Panc1 (cell line): ENCODE measurements at regions not wholly inside any gene's neighbourhood (a gene's known extent, or its start where the extent isn't known, plus 50 kb on each side); places are given as distances from the start of the nearest gene placed in this dataset.

Source experiments
- POLR2AphosphoS5 ChIP-seq: IDR thresholded peaks from 2 replicates; pipeline ENCODE4 v1.6.1; 2012; ENCODE audit warnings: mild to moderate bottlenecking, low read depth, low read length, moderate library complexity
- SIN3A ChIP-seq: IDR thresholded peaks from 2 replicates; pipeline ENCODE4 v1.6.1; 2012; ENCODE audit warnings: low read depth, mild to moderate bottlenecking, low read length, moderate library complexity, borderline replicate concordance; ENCODE audit not compliant: insufficient read depth
- TCF7L2 ChIP-seq: IDR thresholded peaks from 2 replicates; pipeline ENCODE4 v1.6.1; 2011; ENCODE audit warnings: mild to moderate bottlenecking, low read depth, low read length, inconsistent platforms
- TF ChIP-seq, protein P1 (sequence below): fragments of 450-650 bp; IDR thresholded peaks from 2 replicates; pipeline ENCODE4 v1.5.1; 2017; ENCODE audit warnings: mild to moderate bottlenecking
- TF ChIP-seq, protein P2 (sequence below), 2 experiments: IDR thresholded peaks; 2 replicates each; pipeline ENCODE4 v1.6.1; 2011 to 2012; ENCODE audit warnings: low read depth in 2 of 2, control low read depth in 1 of 2, low read length in 1 of 2, mild to moderate bottlenecking in 1 of 2, moderate library complexity in 1 of 2; ENCODE audit not compliant: insufficient read depth in 1 of 2

DNA sequence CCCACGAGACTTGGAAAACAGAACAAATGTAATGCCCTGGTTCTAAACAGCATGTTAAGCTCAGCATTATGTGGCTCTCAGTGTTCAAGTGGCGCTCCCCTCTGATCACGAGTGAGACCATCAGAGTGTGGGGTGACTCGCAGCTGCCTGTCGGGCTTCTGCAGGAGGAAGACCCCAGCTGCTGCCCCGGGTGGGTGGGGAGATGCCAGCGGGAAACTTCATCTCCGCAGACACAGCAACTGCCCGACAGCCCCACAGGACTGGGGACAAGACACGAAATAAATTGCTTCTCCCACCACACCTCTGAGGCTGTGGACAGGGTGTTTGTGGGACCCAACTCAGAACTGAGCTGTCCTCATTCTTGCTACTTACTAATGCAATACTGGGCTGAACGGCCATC is 126.3 kb upstream of the KIF5B start:
- TF ChIP-seq, protein P1, sequence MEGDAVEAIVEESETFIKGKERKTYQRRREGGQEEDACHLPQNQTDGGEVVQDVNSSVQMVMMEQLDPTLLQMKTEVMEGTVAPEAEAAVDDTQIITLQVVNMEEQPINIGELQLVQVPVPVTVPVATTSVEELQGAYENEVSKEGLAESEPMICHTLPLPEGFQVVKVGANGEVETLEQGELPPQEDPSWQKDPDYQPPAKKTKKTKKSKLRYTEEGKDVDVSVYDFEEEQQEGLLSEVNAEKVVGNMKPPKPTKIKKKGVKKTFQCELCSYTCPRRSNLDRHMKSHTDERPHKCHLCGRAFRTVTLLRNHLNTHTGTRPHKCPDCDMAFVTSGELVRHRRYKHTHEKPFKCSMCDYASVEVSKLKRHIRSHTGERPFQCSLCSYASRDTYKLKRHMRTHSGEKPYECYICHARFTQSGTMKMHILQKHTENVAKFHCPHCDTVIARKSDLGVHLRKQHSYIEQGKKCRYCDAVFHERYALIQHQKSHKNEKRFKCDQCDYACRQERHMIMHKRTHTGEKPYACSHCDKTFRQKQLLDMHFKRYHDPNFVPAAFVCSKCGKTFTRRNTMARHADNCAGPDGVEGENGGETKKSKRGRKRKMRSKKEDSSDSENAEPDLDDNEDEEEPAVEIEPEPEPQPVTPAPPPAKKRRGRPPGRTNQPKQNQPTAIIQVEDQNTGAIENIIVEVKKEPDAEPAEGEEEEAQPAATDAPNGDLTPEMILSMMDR = no peak
- TF ChIP-seq, protein P2, sequence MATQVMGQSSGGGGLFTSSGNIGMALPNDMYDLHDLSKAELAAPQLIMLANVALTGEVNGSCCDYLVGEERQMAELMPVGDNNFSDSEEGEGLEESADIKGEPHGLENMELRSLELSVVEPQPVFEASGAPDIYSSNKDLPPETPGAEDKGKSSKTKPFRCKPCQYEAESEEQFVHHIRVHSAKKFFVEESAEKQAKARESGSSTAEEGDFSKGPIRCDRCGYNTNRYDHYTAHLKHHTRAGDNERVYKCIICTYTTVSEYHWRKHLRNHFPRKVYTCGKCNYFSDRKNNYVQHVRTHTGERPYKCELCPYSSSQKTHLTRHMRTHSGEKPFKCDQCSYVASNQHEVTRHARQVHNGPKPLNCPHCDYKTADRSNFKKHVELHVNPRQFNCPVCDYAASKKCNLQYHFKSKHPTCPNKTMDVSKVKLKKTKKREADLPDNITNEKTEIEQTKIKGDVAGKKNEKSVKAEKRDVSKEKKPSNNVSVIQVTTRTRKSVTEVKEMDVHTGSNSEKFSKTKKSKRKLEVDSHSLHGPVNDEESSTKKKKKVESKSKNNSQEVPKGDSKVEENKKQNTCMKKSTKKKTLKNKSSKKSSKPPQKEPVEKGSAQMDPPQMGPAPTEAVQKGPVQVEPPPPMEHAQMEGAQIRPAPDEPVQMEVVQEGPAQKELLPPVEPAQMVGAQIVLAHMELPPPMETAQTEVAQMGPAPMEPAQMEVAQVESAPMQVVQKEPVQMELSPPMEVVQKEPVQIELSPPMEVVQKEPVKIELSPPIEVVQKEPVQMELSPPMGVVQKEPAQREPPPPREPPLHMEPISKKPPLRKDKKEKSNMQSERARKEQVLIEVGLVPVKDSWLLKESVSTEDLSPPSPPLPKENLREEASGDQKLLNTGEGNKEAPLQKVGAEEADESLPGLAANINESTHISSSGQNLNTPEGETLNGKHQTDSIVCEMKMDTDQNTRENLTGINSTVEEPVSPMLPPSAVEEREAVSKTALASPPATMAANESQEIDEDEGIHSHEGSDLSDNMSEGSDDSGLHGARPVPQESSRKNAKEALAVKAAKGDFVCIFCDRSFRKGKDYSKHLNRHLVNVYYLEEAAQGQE (IDR thresholded peaks at IDR 0.05; ENCODE audit: insufficient read depth in 1 of 2, low read depth in 2 of 2, low read length in 1 of 2) = no peak
- TF ChIP-seq SIN3A (no peak), TCF7L2 (no peak), POLR2AphosphoS5 (no peak)
